ENCODE measurements at regions not wholly inside any gene's neighbourhood (a gene's known extent, or its start where the extent isn't known, plus 50 kb on each side); places are given as distances from the start of the nearest gene placed in this dataset.

GRCh38 chr13:66207610-66208009 lies 1022.5 kb downstream of the PCDH9 start:
- TF ChIP-seq CTCF (conservative IDR thresholded peaks at IDR 0.05) (no peak), ZFX (IDR thresholded peaks at IDR 0.05) (no peak)

Data from C4-2B (cell line).